ENCODE measurements at regions not wholly inside any gene's neighbourhood (a gene's known extent, or its start where the extent isn't known, plus 50 kb on each side); places are given as distances from the start of the nearest gene placed in this dataset.
"Not testable (repeated sequence)": the region's sequence is repeated elsewhere in the genome, so short reads cannot be mapped to it uniquely, and the experiment has no call there.

- no peak for DNase-seq
Observed at GRCh38 chr1:96865731-96866685, 144.4 kb downstream of the PTBP2 start.

- DNase-seq: no peak
Observed at GRCh38 chr1:96872757-96873156, 151.2 kb downstream of the PTBP2 start.

- no peak for DNase-seq
Observed at GRCh38 chr1:96878640-96879039, 157.1 kb downstream of the PTBP2 start.

- DNase-seq: no peak
Observed at GRCh38 chr1:96880626-96881025, 159.0 kb downstream of the PTBP2 start.

- DNase-seq: no peak
Observed at GRCh38 chr1:96882096-96882495, 160.5 kb downstream of the PTBP2 start.

GRCh38 chr1:96886474-96886873 lies 164.9 kb downstream of the PTBP2 start:
- DNase-seq: no peak

GRCh38 chr1:96887501-96887900 lies 165.9 kb downstream of the PTBP2 start:
- DNase-seq: no peak

GRCh38 chr1:96901783-96902363 lies 180.3 kb downstream of the PTBP2 start:
- no peak for DNase-seq

- no peak for DNase-seq
Observed at GRCh38 chr1:96912248-96912647, 190.7 kb downstream of the PTBP2 start.

GRCh38 chr1:96915701-96916100 lies 194.1 kb downstream of the PTBP2 start:
- DNase-seq: not testable (repeated sequence)

- no peak for DNase-seq
Observed at GRCh38 chr1:96918406-96918805, 196.8 kb downstream of the PTBP2 start.

GRCh38 chr1:96922181-96922580 lies 200.6 kb downstream of the PTBP2 start:
- DNase-seq: no peak

- no peak for DNase-seq
Observed at GRCh38 chr1:96923753-96924152, 202.2 kb downstream of the PTBP2 start.

- no peak for DNase-seq
Observed at GRCh38 chr1:96926176-96926575, 204.6 kb downstream of the PTBP2 start.

- DNase-seq: no peak
Observed at GRCh38 chr1:96927125-96927524, 205.5 kb downstream of the PTBP2 start.

- DNase-seq: no peak
Observed at GRCh38 chr1:96931136-96931535, 209.6 kb downstream of the PTBP2 start.

- DNase-seq: no peak
Observed at GRCh38 chr1:96934282-96934681, 212.7 kb downstream of the PTBP2 start.

- no peak for DNase-seq
Observed at GRCh38 chr1:96944432-96945092, 223.0 kb downstream of the PTBP2 start.

GRCh38 chr1:96945509-96946084 lies 224.0 kb downstream of the PTBP2 start:
- DNase-seq: no peak

GRCh38 chr1:96955307-96956012 lies 233.9 kb downstream of the PTBP2 start:
- no peak for DNase-seq

- DNase-seq: no peak
Observed at GRCh38 chr1:96962216-96962615, 240.6 kb downstream of the PTBP2 start.

GRCh38 chr1:96962751-96963211 lies 241.2 kb downstream of the PTBP2 start:
- DNase-seq: no peak
